SK-N-SH (cell line): ENCODE measurements at regions not wholly inside any gene's neighbourhood (a gene's known extent, or its start where the extent isn't known, plus 50 kb on each side); places are given as distances from the start of the nearest gene placed in this dataset.

Source experiments
- CTCF ChIA-PET: fragments of 300-600, 350-600 bp; formaldehyde crosslinking; extraction: SDS; loops from one replicate; lab custom pipeline; 2021; lab: Yijun Ruan, JAX
- POLR2A ChIA-PET: fragments of 350-600 bp; sonication (Branson Sonifier 250); formaldehyde crosslinking; extraction: SDS; loops from one replicate; lab custom pipeline; 2020; ENCODE audit warnings: antibody characterized with exemption, inconsistent platforms; lab: Yijun Ruan, JAX
- DNase-seq: peaks from one replicate; pipeline ENCODE4 v3.0.0; 2012
- H2AFZ ChIP-seq: fragments of 200-600 bp; sonication (generic); 2 replicates; pipeline ENCODE4 v1.8.1; 2016; ENCODE audit warnings: antibody characterized with exemption, mild to moderate bottlenecking, low read depth
- H3F3A ChIP-seq: fragments of 200-600 bp; sonication (generic); replicated peaks from 2 replicates; pipeline ENCODE3; 2016; ENCODE audit warnings: antibody characterized with exemption, mild to moderate bottlenecking; ENCODE audit not compliant: insufficient read depth
- H3K27ac ChIP-seq, 2 experiments: fragments of 200-500 bp in 1 of 2; fragments of 200-600 bp in 1 of 2; sonication (Bioruptor generic) in 1 of 2; sonication (generic), shearing (Covaris generic) in 1 of 2; 2 replicates each; pipeline versions ENCODE4 v1.5.1 to v1.6.1; 2014 to 2016; ENCODE audit warnings: low read depth in 2 of 2, inconsistent platforms in 1 of 2, low read length in 1 of 2, mild to moderate bottlenecking in 1 of 2, mixed read lengths in 1 of 2
- H3K27me3 ChIP-seq: fragments of 200-600 bp; sonication (generic), shearing (Covaris generic); 2 replicates; pipeline ENCODE4 v1.6.1; 2016; ENCODE audit warnings: mixed run types; ENCODE audit not compliant: insufficient read depth
- H3K36me3 ChIP-seq, 2 experiments: fragments of 200-500 bp in 1 of 2; fragments of 200-600 bp in 1 of 2; sonication (Bioruptor generic) in 1 of 2; sonication (generic) in 1 of 2; replicated peaks in 1 of 2; 2 replicates each; pipeline versions ENCODE3 to v1.5.1; 2014 to 2016; ENCODE audit warnings: low read length in 1 of 2, mild to moderate bottlenecking in 1 of 2; ENCODE audit not compliant: insufficient read depth in 2 of 2, control insufficient read depth in 1 of 2
- H3K4me1 ChIP-seq, 2 experiments: fragments of 200-500 bp in 1 of 2; fragments of 200-600 bp in 1 of 2; sonication (Bioruptor generic) in 1 of 2; sonication (generic), shearing (Covaris generic) in 1 of 2; 2 replicates each; pipeline versions ENCODE4 v1.5.1 to v1.6.1; 2014 to 2016; ENCODE audit warnings: low read depth in 1 of 2, low read length in 1 of 2, mixed run types in 1 of 2; ENCODE audit not compliant: insufficient read depth in 2 of 2, control insufficient read depth in 1 of 2
- H3K4me2 ChIP-seq: fragments of 200-600 bp; sonication (generic), shearing (Covaris generic); 2 replicates; pipeline ENCODE4 v1.6.1; 2017; ENCODE audit warnings: mixed run types
- H3K4me3 ChIP-seq, 2 experiments: fragments of 200-500 bp in 1 of 2; fragments of 200-600 bp in 1 of 2; sonication (Bioruptor generic) in 1 of 2; sonication (generic), shearing (Covaris generic) in 1 of 2; 2 replicates each; pipeline versions ENCODE4 v1.5.1 to v1.8.1; 2014 to 2016; ENCODE audit warnings: low read depth in 2 of 2, inconsistent platforms in 1 of 2, low read length in 1 of 2, mild to moderate bottlenecking in 1 of 2, mixed read lengths in 1 of 2, moderate library complexity in 1 of 2
- H3K79me2 ChIP-seq: fragments of 200-600 bp; sonication (generic); 2 replicates; pipeline ENCODE4 v1.8.1; 2017; ENCODE audit warnings: mild to moderate bottlenecking; ENCODE audit not compliant: insufficient read depth
- H3K9ac ChIP-seq: fragments of 200-600 bp; sonication (generic); 2 replicates; pipeline ENCODE4 v1.6.1; 2017; ENCODE audit warnings: mixed run types
- H3K9me2 ChIP-seq: fragments of 200-600 bp; sonication (generic); 2 replicates; pipeline ENCODE4 v1.6.1; 2017; ENCODE audit warnings: mixed run types
- H3K9me3 ChIP-seq: fragments of 200-600 bp; sonication (generic); 2 replicates; pipeline ENCODE4 v1.6.1; 2017; ENCODE audit warnings: mixed run types, mild to moderate bottlenecking, moderate library complexity
- H4K20me1 ChIP-seq: fragments of 200-600 bp; sonication (generic); 2 replicates; pipeline ENCODE4 v1.6.1; 2017; ENCODE audit warnings: mild to moderate bottlenecking, mixed run types; ENCODE audit not compliant: insufficient read depth
- CHD2 ChIP-seq: fragments of 150-350 bp; IDR thresholded peaks from 2 replicates; pipeline ENCODE4 v1.6.1; 2018; ENCODE audit warnings: low read length; ENCODE audit not compliant: partially characterized antibody
- ELF1 ChIP-seq: IDR thresholded peaks from 2 replicates; pipeline ENCODE4 v1.4.0; 2012
- EP300 ChIP-seq, 2 experiments: IDR thresholded peaks; 2 replicates each; pipeline versions ENCODE4 v1.4.0 to v1.6.1; 2012; ENCODE audit warnings: borderline replicate concordance in 1 of 2, low read depth in 1 of 2, low read length in 1 of 2
- EZH2phosphoT487 ChIP-seq: fragments of 200-600 bp; sonication (generic); IDR thresholded peaks from 2 replicates; pipeline ENCODE4 v1.6.1; 2017; ENCODE audit warnings: low read depth, mixed run types, mild to moderate bottlenecking, antibody characterized with exemption, moderate library complexity, borderline replicate concordance
- FOXM1 ChIP-seq: IDR thresholded peaks from 2 replicates; pipeline ENCODE4 v1.4.0; 2012; ENCODE audit warnings: low read depth, mild to moderate bottlenecking
- GABPA ChIP-seq: IDR thresholded peaks from 2 replicates; pipeline ENCODE4 v1.4.0; 2012; ENCODE audit warnings: low read depth, mild to moderate bottlenecking
- JUND ChIP-seq: IDR thresholded peaks from 2 replicates; pipeline ENCODE4 v1.4.0; 2012
- MEF2A ChIP-seq: IDR thresholded peaks from 2 replicates; pipeline ENCODE4 v1.4.0; 2012; ENCODE audit warnings: low read depth, borderline replicate concordance
- NRF1 ChIP-seq: IDR thresholded peaks from 2 replicates; pipeline ENCODE4 v1.6.1; 2012; ENCODE audit warnings: low read depth, mild to moderate bottlenecking, low read length
- POLR2AphosphoS5 ChIP-seq: IDR thresholded peaks from 2 replicates; pipeline ENCODE4 v1.6.1; 2012; ENCODE audit warnings: low read depth, low read length
- RCOR1 ChIP-seq: fragments of 150-350 bp; IDR thresholded peaks from 2 replicates; pipeline ENCODE4 v1.6.1; 2017; ENCODE audit warnings: antibody characterized with exemption, low read length
- RFX5 ChIP-seq: IDR thresholded peaks from 2 replicates; pipeline ENCODE4 v1.6.1; 2012; ENCODE audit warnings: mild to moderate bottlenecking, improper control_type of control experiment, low read length
- SIN3A ChIP-seq: IDR thresholded peaks from 2 replicates; pipeline ENCODE4 v1.6.1; 2012; ENCODE audit warnings: low read depth, mild to moderate bottlenecking, low read length, moderate library complexity, borderline replicate concordance
- TEAD4 ChIP-seq: IDR thresholded peaks from 2 replicates; pipeline ENCODE4 v1.4.0; 2012; ENCODE audit warnings: mild to moderate bottlenecking, borderline replicate concordance; ENCODE audit not compliant: insufficient read depth
- WGBS: methylation state at CpG from one replicate; pipeline ENCODE4 v1.1.6; 2017; ENCODE audit warnings: low lambda C conversion rate; 5-methylcytosine and 5-hydroxymethylcytosine counted together
- TF ChIP-seq, protein P1 (sequence below): fragments of 150-350 bp; IDR thresholded peaks from 2 replicates; pipeline ENCODE4 v1.6.1; 2016; ENCODE audit warnings: mild to moderate bottlenecking, low read depth, low read length
- TF ChIP-seq, protein P2 (sequence below): fragments of 200-600 bp; sonication (generic); IDR thresholded peaks from 2 replicates; pipeline ENCODE4 v1.6.1; 2017; ENCODE audit warnings: antibody characterized with exemption, mild to moderate bottlenecking, moderate library complexity
- TF ChIP-seq, protein P3 (sequence below): IDR thresholded peaks from 2 replicates; pipeline ENCODE4 v1.4.0; 2012; ENCODE audit warnings: low read depth

DNA sequence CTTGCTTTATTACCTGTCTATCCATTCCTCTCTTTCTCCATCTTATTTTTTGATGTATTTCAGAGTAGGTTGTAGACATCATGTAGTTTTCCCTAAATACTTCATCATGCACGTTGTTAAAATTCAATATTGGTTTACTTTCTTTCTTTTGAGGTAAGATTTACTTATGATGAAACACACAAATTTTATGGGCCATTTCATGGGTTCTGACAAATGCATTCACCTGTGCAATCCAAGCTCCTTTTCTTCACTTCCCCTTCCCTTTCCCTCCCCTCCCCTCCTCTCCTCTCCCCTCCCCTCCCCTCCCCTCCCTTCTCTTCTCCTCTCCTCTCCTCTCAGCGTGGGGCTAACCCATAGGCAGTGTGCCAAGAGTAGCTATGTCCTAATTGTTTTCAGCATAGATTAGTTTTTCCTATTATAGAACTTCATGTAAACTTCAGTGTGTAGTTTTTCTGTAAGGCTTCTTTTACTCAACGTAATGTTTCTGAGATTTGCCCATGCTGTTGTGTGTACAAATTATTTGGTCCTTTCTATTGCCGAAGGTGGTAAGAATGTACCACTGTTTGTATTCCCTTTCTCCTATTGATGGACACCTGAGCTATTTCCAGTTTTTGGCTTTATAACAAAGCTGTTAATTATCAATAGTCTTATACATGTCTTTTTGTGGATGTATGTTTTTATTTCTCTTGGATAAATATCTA is 92.9 kb upstream of the CLINT1 start:
- no peak for TF ChIP-seq TEAD4
- TF ChIP-seq RFX5, result no peak
- no peak for TF ChIP-seq JUND
- no peak for TF ChIP-seq FOXM1
- TF ChIP-seq GABPA, result no peak
- no peak for TF ChIP-seq POLR2AphosphoS5
- no peak for TF ChIP-seq MEF2A
- Histone ChIP-seq H4K20me1 (no peaks in the 10 kb centered on the region), H3K36me3 (no peaks in the 10 kb centered on the region), H3K9me3 (no peaks in the 10 kb centered on the region), H3K79me2 (no peaks in the 10 kb centered on the region), H2AFZ (no peak overlapping the region), H3K9me2 (no peaks in the 10 kb centered on the region), H3K9ac (no peak overlapping the region), H3K4me1 (no peaks in the 10 kb centered on the region; a peak in 1 of 4 replicates), H3K4me3 (no peak overlapping the region), H3K27me3 (no peaks in the 10 kb centered on the region), H3K4me2 (no peak overlapping the region), H3F3A (no peaks in the 10 kb centered on the region), H3K27ac (no peak overlapping the region)
- 54% methylated on average over 4 of the region's 4 CpGs for WGBS
- DNase-seq, result no peak
- POLR2A ChIA-PET, result no interaction called here
- CTCF ChIA-PET, result interaction anchor here (0.6 to 4.9 kb wide), 5 partner anchors 25 to 208 kb away, joined by 3 to 81 read pairs (median 4); partner anchors contain the start of gene LSM11

DNA sequence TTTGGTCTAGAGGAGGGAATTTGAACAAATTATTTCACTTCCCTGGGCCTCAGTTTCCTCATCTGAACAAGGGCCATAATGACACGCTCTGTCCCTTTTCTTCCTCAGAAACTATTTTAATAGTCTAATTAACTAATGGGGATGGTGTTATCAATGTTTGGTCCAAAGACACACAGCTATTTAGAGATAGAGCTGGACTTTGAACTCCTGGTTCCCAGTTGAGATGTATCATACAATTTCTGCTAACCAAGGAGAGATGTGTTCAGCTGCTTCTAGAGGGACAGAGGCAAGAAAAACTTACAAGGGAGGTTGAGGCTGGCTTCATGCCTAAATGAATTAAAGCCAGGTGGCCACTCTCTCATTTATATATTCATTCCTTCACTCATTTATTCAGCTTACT is 90.6 kb upstream of the CLINT1 start:
- ChIA-PET POLR2A (interaction anchor here (0.8 kb wide), 1 partner anchor 45 kb away, joined by 3 read pairs; no protein-coding TSS in a partner anchor), CTCF (interaction anchor here (0.6 to 4.9 kb wide), 34 partner anchors 10 to 1158 kb away, joined by 3 to 81 read pairs (median 6); partner anchors contain the start of genes CLINT1 and LSM11)
- Histone ChIP-seq H2AFZ (no peak overlapping the region), H3K4me2 (no peak overlapping the region), H3K9me2 (no peaks in the 10 kb centered on the region), H3K36me3 (no peaks in the 10 kb centered on the region), H4K20me1 (no peaks in the 10 kb centered on the region), H3K27me3 (no peaks in the 10 kb centered on the region), H3F3A (no peaks in the 10 kb centered on the region), H3K9me3 (no peaks in the 10 kb centered on the region), H3K4me3 (no peak overlapping the region), H3K27ac (no peak overlapping the region), H3K9ac (no peak overlapping the region), H3K4me1 (no peaks in the 10 kb centered on the region; a peak in 1 of 4 replicates), H3K79me2 (no peaks in the 10 kb centered on the region)
- 100% methylated on average over 1 of the region's 1 CpG for WGBS
- no peak for DNase-seq
- TF ChIP-seq ELF1, result no peak
- no peak for TF ChIP-seq FOXM1
- no peak for TF ChIP-seq RFX5
- TF ChIP-seq, protein P1, sequence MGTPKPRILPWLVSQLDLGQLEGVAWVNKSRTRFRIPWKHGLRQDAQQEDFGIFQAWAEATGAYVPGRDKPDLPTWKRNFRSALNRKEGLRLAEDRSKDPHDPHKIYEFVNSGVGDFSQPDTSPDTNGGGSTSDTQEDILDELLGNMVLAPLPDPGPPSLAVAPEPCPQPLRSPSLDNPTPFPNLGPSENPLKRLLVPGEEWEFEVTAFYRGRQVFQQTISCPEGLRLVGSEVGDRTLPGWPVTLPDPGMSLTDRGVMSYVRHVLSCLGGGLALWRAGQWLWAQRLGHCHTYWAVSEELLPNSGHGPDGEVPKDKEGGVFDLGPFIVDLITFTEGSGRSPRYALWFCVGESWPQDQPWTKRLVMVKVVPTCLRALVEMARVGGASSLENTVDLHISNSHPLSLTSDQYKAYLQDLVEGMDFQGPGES, result no peak
- TF ChIP-seq NRF1, result no peak
- TF ChIP-seq, protein P2, sequence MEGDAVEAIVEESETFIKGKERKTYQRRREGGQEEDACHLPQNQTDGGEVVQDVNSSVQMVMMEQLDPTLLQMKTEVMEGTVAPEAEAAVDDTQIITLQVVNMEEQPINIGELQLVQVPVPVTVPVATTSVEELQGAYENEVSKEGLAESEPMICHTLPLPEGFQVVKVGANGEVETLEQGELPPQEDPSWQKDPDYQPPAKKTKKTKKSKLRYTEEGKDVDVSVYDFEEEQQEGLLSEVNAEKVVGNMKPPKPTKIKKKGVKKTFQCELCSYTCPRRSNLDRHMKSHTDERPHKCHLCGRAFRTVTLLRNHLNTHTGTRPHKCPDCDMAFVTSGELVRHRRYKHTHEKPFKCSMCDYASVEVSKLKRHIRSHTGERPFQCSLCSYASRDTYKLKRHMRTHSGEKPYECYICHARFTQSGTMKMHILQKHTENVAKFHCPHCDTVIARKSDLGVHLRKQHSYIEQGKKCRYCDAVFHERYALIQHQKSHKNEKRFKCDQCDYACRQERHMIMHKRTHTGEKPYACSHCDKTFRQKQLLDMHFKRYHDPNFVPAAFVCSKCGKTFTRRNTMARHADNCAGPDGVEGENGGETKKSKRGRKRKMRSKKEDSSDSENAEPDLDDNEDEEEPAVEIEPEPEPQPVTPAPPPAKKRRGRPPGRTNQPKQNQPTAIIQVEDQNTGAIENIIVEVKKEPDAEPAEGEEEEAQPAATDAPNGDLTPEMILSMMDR, result no peak
- no peak for TF ChIP-seq TEAD4
- TF ChIP-seq EZH2phosphoT487, result no peak
- TF ChIP-seq EP300 (IDR thresholded peaks at IDR 0.05; ENCODE audit: borderline replicate concordance in 1 of 2, low read depth in 1 of 2, low read length in 1 of 2), result no peak
- TF ChIP-seq SIN3A, result no peak
- no peak for TF ChIP-seq RCOR1
- TF ChIP-seq CHD2, result no peak
- TF ChIP-seq GABPA, result no peak
- TF ChIP-seq, protein P3, sequence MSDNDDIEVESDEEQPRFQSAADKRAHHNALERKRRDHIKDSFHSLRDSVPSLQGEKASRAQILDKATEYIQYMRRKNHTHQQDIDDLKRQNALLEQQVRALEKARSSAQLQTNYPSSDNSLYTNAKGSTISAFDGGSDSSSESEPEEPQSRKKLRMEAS, result no peak
